BJ (cell line): ENCODE measurements at regions not wholly inside any gene's neighbourhood (a gene's known extent, or its start where the extent isn't known, plus 50 kb on each side); places are given as distances from the start of the nearest gene placed in this dataset.
"Not testable (repeated sequence)": the region's sequence is repeated elsewhere in the genome, so short reads cannot be mapped to it uniquely, and the experiment has no call there.

Experiments used
- CTCF ChIA-PET: fragments of 350-600 bp; formaldehyde crosslinking; extraction: SDS; loops from one replicate; lab custom pipeline; 2021; ENCODE audit warnings: antibody characterized with exemption, inconsistent platforms; lab: Yijun Ruan, JAX
- POLR2A ChIA-PET: fragments of 300-600 bp; sonication (Branson Sonifier 250); formaldehyde crosslinking; extraction: SDS; loops from one replicate; lab custom pipeline; 2021; ENCODE audit warnings: antibody characterized with exemption; lab: Charles Lee
- DNase-seq: peaks from one replicate; pipeline ENCODE4 v3.0.0-alpha.2; 2011; ENCODE audit warnings: low read depth
- H3K27me3 ChIP-seq: 2 replicates; pipeline ENCODE4 v1.6.0; 2011; ENCODE audit warnings: low read length; ENCODE audit not compliant: control insufficient read depth, insufficient read depth
- H3K36me3 ChIP-seq: 2 replicates; pipeline ENCODE4 v1.5.1; 2011; ENCODE audit warnings: low read length; ENCODE audit not compliant: control insufficient read depth, insufficient read depth
- H3K4me3 ChIP-seq: 2 replicates; pipeline ENCODE4 v1.5.1; 2011; ENCODE audit warnings: low read depth, mild to moderate bottlenecking, control low read depth, low read length
- CTCF ChIP-seq: IDR thresholded peaks from 2 replicates; pipeline ENCODE4 v1.5.1; 2011; ENCODE audit warnings: low read depth, mild to moderate bottlenecking, control low read depth, inconsistent platforms, low read length, moderate library complexity; ENCODE audit not compliant: insufficient read depth

GRCh38 chr7:25050223-25050622 is 70.2 kb upstream of the OSBPL3 start:
- ChIA-PET CTCF (no interaction called here), POLR2A (no interaction called here)
- H3K36me3 ChIP-seq, result no peaks in the 10 kb centered on the region
- H3K27me3 ChIP-seq, result no peaks in the 10 kb centered on the region
- no peak for TF ChIP-seq CTCF
- DNase-seq, result no peak
- no peak overlapping the region for H3K4me3 ChIP-seq

GRCh38 chr7:25048444-25048834 is 68.5 kb upstream of the OSBPL3 start:
- ChIA-PET CTCF (interaction anchor here (0.6 to 0.7 kb wide), 2 partner anchors 22 to 53 kb away, joined by 3 to 4 read pairs; no protein-coding TSS in a partner anchor), POLR2A (interaction anchor here (0.5 kb wide), 1 partner anchor 1809 kb away, joined by 6 read pairs; no protein-coding TSS in a partner anchor)
- DNase-seq, result no peak
- Histone ChIP-seq H3K36me3 (no peaks in the 10 kb centered on the region), H3K27me3 (no peaks in the 10 kb centered on the region), H3K4me3 (no peak overlapping the region)
- TF ChIP-seq CTCF, result no peak

GRCh38 chr7:25047571-25048443 is 67.8 kb upstream of the OSBPL3 start:
- not testable (repeated sequence) for H3K4me3 ChIP-seq, H3K36me3 ChIP-seq, DNase-seq, H3K27me3 ChIP-seq
- ChIA-PET CTCF (interaction anchor here (0.6 to 0.7 kb wide), 2 partner anchors 22 to 54 kb away, joined by 3 to 4 read pairs; no protein-coding TSS in a partner anchor), POLR2A (interaction anchor here (0.5 kb wide), 1 partner anchor 1809 kb away, joined by 6 read pairs; no protein-coding TSS in a partner anchor)

- DNase-seq, result no peak
Measured at GRCh38 chr7:25037325-25037724, 57.3 kb upstream of the OSBPL3 start.

GRCh38 chr7:25035274-25035673 is 55.3 kb upstream of the OSBPL3 start:
- POLR2A ChIA-PET, result no interaction called here
- Histone ChIP-seq H3K27me3 (no peaks in the 10 kb centered on the region), H3K36me3 (no peaks in the 10 kb centered on the region; the same call in 1 of the 2 replicates), H3K4me3 (no peak overlapping the region)
- CTCF ChIA-PET, result no interaction called here
- no peak for TF ChIP-seq CTCF
- DNase-seq, result no peak

More at GRCh38 chr7:25037325-25037724, 57.3 kb upstream of the OSBPL3 start:
- TF ChIP-seq CTCF, result no peak
- CTCF ChIA-PET, result no interaction called here
- H3K27me3 ChIP-seq, result no peaks in the 10 kb centered on the region
- H3K36me3 ChIP-seq, result no peaks in the 10 kb centered on the region
- H3K4me3 ChIP-seq, result no peak overlapping the region
- POLR2A ChIA-PET, result no interaction called here
